T-helper 2 cell treated with Interferon-gamma antibody and Interleukin-4, amounts not matched to agents 100 ng/mL and 5 ng/mL, for 36 hours (primary cell): ENCODE measurements at regions not wholly inside any gene's neighbourhood (a gene's known extent, or its start where the extent isn't known, plus 50 kb on each side); places are given as distances from the start of the nearest gene placed in this dataset.
"Not testable (repeated sequence)": the region's sequence is repeated elsewhere in the genome, so short reads cannot be mapped to it uniquely, and the experiment has no call there.

Experiments used
- intact Hi-C: fragments of 100-400 bp; cut with micrococcal nuclease; formaldehyde crosslinking; loops from one replicate; pipeline ENCODE4 v1.15.1; 2023

DNA sequence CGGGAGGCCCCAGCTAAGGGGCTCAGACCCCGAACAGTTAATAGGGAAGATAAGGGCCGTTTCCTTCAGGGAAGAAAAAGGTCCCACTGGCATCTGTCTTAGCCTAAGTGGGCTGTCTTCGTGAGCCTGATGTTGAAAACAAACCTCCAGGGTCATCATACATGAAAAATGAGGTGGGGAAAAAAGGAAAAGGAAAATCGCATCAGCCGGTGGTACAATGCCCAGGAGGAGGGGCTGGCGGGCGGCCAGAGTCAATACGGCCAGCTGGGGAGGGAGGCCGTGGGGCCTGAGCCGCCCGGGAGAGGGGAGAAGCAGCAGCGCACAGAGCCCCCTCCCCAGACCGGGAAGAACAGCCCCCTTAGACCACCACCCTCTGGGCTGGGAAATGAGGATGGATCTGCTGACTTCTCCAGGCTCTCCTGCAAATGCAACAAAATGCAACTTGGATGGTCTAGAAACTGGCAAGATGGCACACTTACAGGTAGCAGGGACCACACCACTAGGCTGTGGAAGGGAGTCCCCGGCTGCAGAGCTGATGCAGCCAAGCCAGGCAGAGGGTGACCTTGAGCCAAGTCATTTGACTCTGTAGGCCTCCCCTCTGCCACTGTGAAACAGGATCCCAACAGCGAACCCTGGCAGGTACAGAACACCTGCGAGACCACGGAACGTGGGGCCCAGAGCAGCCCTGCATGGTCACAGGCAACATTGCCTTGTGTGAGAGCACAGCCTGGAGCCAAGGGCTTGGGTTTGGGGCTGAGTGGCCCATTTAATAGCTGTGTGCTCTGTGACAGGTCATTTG lies 448.5 kb downstream of the SOX9 start:
- intact Hi-C loops = loop anchor here (10.0 kb wide), 1 partner anchor 365 kb away; no protein-coding TSS in a partner anchor

DNA sequence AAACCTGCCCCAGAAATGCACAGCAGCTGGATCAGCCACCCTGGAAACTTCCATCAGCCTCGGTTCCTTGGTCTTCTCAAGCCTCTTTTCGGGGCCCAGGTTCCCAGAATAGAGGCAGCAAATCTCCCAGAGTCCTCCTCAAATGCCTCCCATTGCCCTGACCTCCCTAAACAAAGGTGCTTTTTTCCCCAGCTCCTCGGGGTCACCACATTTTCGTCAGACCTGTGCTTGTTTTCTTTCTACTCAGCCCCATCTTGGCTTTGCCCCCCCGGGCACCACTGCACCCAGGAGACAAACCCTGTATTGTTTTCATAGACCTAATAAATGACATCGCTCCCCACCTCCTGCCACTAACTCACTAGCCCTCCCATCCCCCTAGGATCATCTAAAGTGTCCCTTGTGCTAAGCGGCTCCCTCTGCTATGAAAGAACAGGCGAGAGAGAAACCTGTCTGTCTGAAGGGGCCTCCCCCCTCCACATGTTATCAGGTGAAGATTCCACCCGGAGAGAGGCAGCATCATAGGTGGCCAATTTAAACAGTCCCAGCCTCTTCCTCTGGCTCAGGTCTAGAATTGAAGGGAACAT lies 451.1 kb downstream of the SOX9 start:
- intact Hi-C loops = no loop called here

DNA sequence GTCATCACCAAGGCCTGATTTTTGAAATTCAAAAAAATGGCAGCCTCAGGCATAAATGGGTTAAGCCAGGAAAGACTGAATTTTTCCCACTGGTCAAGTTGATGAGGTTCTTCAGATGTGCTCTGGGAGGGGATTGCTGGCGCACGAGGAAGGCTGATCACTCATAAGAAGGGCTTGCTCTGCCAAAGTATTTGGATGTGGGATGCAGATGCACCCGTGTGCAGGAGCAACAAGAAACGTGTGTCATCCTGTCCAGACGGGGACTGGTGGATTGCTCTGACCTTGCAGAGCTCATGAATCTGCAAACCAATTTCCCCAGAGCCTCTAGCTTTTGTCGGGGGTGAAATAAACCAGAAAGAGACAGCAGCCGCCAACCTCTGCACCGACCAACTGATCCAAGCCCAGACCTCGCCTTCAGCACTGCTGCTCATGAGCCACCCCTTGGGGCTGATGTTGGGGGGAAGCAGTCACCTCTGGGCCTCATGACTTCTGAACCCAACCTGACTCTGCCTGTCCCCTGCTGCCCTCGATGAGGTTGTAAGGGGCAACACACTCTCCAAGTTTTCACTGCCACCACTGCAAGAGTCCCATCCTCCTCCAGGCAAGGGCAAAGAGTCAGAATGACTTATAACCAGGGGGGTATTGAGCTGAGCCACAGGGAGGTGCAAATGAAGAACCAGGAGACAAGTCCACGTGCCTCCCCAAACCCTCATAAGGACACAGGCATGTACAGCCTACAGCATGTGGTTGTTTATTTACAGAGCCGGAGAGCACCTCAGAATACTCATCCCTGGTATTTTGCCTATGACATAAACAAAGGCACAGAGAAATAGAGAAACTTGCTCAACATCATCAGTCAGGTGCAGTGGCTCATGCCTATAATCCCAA lies 452.0 kb downstream of the SOX9 start:
- intact Hi-C loops = no loop called here

DNA sequence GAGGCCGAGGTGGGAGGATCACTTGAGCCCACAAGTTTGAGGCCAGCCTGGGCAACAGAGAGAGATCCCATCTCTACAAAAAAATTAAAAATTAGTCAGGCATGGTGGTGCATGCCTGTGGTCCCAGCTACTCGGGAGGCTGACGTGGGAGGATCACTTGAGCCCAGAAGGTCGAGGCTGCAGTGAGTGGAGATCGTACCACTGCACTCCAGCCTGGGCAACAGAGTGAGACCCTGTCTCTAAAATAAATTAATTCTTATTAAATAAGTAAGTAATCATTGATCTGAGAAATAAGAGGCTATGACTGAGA lies 452.6 kb downstream of the SOX9 start:
- intact Hi-C loops = not testable (repeated sequence)

DNA sequence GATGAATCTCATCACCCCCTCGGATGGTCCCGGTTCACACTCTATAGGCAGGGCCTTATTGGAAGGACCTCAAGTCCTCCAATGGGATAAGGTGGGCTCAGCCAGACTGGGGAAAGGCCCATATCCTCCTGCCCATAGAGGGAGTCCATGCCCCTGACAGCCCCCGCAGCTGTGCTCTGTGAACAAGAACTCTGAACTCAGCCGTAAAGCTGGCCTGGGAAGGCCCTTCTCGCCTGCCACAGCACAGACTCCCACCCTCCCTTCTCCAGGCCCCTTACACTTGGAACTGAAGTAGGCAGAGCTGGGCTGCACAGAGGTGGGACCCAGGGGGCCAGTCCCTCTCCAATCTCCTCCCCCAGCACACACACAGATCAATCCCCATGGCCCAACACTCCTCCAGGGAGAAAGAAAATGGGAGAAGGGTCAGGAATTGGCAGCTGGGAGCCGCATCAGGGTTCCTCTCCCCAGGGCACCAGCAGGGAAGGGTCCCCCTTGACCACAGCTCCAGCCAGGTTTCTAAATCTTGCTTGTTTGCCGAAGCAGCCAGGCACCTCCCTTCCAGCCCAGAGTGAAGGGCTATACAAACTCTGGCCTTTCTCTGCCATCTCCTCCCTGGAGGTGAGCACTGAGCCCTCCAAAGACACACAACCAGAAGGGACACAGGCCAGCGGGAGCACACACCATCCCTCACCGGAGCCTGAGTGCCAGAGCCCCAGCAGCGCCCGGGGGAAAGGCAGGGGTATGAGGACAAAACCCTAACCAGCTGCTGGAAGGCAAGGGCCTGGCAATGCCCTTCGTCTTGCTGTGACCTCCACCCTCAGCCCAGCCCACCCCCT lies 454.1 kb downstream of the SOX9 start:
- intact Hi-C loops = no loop called here

DNA sequence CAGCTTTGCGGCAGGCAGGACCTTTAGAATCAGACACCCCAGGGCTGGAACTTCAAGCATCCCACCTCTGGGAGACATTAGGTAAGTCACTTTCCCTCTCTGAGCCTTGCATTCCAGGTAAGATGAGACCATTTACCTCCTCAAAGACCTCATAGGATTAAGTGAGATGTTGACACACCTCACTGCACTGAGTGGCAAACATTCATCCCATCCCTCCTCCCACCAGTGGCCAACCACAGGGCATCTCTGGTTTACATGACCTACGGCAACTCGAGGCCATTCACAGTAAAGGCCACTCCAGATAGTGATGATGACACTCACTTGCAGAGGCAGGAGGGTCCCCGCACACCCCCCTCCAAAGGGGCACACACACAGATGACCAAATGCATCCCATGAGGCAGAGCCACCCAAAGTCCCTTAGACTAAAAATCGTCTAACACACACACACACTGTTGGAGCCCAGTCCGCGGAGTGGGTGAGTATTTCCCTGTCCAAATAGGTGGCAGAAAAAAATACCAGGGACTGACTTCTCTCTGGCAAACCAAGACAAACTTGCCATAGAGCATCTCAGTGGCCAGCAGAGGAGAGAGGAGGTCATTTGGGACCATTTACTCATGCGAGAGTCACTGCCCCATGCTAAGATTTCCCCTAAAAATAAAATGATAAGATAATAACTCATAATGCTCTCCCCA lies 454.9 kb downstream of the SOX9 start:
- intact Hi-C loops = no loop called here

DNA sequence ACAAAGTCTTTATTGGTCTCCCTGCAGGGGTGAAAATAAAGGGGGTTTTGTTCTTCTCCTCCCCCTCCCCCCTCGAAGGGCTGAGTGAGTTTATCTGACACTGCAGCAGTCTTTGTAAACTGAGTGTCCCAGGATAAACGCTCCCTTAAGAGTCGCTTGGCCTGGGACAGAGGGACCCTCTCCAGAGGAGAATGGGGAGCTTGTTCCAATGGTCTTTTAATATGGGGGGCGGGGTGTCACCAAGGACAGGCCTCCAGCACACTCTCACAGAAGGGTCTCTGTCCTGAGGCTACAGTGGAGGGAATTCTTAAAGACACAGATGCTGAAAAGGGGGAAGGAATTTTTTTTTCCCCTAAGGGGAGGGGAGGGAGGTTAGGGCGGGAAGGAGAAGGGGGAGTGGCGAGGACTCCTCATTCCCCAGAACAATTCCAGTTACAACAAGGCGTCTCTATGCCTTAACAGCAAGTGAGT lies 455.5 kb downstream of the SOX9 start:
- intact Hi-C loops = no loop called here

DNA sequence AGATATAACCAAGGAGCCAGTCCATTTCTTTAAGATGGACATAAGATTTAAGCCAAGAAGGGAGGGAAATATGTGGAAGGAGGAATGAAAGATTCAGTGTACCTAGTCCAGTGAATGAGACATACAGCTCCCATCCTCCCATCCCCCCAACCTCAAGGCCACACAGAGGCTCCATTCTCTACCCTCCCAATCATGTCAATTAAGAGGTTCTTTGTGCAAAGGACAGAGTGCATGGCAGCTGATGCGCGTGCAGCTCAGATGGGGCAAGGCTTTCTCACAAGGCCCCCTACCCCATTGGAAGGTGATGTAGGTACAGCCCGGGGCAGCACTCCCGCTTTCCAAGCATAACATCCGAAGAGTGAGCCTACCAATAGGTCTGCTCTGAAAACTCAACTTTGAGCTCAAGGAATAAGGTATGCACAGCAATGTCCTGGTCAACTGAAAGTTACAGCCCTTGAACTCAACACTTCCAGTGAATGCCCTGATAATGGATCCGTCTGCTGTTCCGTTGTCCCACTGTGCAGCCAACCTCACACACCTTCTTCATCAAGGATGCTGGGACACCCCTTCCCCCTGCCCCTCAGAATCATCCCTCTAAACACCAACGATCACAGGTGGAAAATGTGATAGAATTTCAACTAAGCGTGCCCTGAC lies 458.1 kb downstream of the SOX9 start:
- intact Hi-C loops = no loop called here

DNA sequence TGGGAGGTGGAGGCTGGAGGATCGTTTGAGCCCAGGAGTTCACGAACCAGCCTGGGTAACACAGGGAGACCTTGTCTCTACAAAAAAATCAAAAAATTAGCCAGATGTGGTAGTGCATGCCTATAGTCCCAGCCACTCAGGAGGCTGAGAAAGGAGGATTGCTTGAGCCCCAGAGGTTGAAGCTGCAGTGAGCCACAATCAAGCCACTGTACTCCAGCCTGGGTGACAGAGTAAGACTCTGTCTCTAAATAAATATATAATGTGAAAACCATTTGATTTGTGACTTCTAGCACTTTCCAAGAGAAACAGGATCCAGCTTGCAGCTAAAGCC lies 459.1 kb downstream of the SOX9 start:
- intact Hi-C loops = no loop called here

DNA sequence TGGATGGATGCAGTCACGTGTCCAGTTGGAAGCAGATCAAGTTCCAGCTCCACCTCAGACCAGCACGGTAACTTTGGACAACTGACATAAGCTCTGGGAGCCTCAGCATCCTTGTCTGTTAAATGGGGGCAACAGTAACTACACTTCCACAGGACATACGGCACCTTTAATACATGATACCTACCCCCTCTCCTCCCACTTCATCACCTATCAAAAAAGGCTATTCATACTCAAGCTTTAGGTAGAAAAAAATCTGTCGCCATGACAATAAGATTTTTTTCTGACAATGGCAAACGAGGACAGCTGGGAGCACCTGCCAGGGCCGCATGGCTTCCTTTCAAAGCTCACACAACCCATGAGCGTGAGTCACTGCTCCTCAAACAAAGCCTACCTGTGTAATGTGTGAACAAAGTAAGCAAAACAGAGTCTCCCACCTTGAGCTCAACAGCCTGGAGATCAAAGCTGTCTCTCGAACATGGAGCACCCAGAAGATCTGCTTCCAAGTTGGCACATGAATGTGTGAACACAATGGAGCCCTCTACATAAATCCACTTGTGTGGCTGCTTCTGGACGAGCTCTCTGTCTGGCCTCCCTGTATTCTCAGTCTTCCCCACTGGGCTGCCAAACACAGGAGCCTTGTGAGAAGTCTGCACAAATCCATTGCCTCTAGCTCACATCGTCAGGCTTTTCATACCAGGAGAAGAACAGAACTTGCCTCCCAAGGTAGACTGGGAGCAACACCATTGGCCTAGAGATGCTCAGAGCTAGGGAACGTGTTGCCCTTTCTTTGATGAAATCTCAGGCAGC lies 459.7 kb downstream of the SOX9 start:
- intact Hi-C loops = no loop called here

DNA sequence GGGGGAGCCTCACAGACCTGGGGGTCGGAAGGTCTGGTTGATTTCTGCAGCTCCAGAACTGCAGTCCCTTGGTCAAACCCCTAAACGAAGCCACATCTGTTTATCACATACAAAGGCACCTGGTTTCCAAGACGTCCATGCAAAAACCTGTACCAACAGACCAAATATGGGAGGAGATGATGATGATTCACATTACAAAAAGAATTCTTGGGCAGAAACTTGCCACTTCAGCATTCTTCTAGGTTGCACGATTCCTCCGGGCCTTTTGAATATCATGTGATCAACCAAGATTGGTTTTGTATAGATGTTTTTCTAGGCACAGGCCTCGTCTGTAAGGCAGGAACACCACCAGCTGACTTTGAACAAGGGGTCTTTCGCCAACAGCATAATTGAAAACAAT lies 466.3 kb downstream of the SOX9 start:
- intact Hi-C loops = no loop called here

DNA sequence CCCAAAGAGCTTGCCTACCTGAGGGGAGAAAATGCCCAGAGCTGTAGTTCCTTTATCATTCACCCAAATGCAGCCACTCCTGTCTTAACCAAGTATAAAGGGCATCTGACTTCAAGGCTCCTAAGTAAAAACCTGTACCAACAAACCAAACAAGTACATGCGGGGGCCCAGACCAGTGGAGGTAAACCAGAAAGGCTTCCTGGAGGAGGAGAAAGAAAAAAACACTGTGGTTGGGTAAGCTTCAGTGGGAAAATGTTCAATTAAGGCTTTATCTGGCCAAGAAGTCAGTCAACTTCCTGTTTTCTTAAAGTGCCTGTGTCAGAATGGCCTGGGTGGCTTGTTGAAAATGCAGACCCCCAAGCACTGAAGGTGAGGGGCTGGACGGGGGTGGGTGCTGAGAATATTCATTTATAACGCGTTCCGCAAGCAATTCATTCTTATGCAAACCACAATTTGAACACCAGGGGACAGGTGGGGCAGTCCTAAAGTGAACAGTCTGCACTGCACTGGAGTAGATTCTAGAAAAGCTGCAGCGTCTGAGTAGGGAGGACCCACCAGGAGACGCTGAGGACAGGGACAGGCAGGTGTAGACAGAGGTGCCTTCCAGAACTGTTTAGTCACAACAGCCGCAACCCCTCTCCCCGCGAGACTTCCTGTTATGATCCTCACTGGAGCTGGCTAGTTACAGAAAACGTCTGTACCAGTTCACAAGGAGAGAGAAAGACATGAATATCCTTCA lies 467.1 kb downstream of the SOX9 start:
- intact Hi-C loops = no loop called here

DNA sequence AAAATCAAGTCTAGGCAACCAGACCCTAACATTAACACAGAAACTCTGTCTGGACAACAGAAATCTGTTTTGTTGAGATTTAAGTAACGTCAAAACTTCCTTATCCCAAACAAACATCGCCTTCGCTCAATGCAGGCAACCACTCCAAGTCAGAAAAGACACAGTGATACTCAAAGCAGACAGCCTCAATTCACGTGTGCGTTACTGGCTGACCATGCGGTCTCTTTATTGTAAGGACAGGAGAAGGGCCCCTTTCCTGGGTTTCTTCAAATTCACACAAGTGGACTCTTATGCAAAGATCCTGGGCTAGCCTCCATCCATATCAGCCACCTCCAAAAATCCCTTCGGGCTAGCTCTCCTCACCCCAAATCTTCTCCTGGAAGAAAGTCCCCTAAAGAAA lies 467.7 kb downstream of the SOX9 start:
- intact Hi-C loops = no loop called here

DNA sequence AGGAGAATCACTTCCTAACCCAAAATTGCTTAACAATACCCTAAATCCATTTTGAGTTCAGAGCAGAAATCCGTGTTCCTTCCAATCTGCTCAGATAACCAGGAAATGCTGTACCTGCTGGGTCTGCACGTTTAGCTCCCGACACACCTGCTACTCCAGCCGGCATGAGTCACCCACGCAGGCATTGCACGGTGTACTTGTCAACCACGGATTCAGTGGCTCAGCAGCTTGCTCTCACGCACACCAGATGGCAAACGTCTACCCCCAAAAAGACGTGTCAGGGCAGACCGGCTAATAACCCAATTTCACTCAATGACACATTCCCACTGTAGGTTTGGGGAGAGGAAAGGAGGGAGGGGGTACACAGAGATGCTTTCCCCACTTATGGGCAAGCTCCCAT lies 468.1 kb downstream of the SOX9 start:
- intact Hi-C loops = no loop called here

DNA sequence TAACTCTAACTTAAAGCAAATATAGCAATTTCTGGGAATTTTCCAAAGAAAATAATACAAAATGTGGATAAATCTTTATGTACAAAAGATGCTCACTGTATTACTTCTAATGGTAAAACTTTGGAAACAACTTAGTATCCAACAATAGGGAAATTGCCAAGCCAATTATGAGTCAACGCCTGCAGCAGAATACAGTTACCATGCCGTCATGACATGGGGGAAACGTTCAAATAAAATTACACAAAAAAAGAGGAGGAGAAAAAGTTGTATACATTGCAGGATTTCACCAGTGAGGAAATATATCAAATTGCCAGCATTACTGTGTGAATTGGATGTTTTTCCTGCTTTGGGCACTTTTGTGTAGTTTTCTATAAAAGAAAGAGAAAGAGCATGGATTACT lies 469.6 kb downstream of the SOX9 start:
- intact Hi-C loops = loop anchor here (5.0 kb wide), 1 partner anchor 37 kb away; no protein-coding TSS in a partner anchor

DNA sequence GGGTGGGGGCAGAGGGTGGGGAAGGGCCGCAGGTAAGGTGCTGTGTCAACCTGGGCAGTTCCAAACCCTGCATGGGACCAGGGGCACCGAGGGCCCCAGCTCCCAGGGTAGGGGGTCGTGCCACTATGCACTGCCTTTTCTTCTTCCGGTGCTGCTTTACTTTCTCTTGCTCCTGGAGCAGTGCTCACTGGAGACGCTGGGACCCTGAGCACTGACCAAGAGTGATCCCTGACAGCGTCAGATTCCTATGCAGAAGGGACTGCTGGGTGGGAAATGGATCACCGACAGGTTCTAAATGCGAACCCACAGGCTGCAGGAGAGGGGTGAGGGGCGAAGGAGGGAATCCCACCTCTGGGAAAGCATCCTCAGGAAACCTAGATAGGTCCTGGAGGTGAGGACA lies 470.1 kb downstream of the SOX9 start:
- intact Hi-C loops = loop anchor here (5.0 kb wide), 1 partner anchor 36 kb away; no protein-coding TSS in a partner anchor

DNA sequence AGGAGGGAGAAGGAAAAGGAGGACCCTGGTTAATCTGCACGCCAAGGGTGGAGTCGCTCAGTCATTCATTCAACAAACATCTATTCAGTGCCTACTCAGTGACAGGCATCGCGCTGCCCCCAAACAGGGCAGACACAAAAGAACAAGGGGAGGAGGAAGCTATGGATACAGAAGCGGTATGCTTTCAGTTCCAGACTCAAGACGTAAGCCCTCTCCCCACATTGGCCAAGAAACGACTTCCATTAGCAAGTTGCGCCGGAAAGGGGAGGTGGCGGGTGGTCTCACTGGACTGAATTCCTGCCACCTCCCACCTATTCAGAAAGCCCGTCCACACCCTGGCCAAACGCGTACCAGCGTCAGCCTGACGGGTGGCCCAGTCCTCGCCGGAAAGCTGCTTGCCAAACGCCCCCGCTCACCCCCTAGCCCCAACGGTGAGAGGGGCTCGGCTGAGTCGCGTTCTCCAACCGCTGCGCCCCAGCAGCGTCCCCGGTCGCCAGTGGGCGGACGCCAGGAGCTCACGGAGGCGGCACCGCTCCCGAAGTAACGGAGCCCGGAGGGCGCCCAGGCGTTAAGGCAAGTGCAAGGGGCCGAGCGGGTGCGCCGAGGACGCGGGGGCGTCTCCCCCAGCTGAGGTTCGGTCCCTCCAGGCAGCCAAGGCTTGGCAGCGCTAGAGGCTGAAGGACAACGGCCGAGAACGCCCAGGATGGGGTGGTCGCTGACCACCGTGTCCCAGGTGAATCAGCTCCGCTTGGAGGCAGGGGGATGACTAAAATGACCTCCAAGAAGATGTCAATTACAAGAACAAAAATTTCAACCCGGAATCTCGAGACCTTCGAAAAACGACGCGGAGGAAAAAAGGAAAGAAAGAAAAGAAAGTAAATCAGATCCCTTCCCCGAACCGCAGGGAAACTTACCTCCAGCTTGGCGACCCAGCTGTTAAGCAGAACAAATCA lies 470.7 kb downstream of the SOX9 start:
- intact Hi-C loops = loop anchor here (1.0 to 5.0 kb wide), 2 partner anchors 36 to 641 kb away; a partner anchor contains a TSS
